Endothelial cell of umbilical vein (primary cell): ENCODE measurements at regions not wholly inside any gene's neighbourhood (a gene's known extent, or its start where the extent isn't known, plus 50 kb on each side); places are given as distances from the start of the nearest gene placed in this dataset.

ENCODE experiments used
- FOS ChIP-seq: IDR thresholded peaks from 2 replicates; pipeline ENCODE4 v1.6.1; 2011; ENCODE audit warnings: mild to moderate bottlenecking, low read length, moderate library complexity, borderline replicate concordance; ENCODE audit not compliant: insufficient read depth
- POLR2A ChIP-seq: IDR thresholded peaks from 2 replicates; pipeline ENCODE4 v1.6.1; 2012; ENCODE audit warnings: low read depth, mild to moderate bottlenecking, control low read depth, low read length
- TF ChIP-seq, protein P1 (sequence below), 2 donors: IDR thresholded peaks; 1 replicate in 1 of 2; 2 replicates in 1 of 2; pipeline ENCODE4 v1.5.1; 2011; ENCODE audit warnings: low read length in 2 of 2, mild to moderate bottlenecking in 2 of 2, moderate library complexity in 2 of 2, control low read depth in 1 of 2, inconsistent platforms in 1 of 2, low read depth in 1 of 2; ENCODE audit not compliant: insufficient read depth in 1 of 2; ENCODE audit errors: extremely low read depth in 1 of 2
- TF ChIP-seq, protein P2 (sequence below): IDR thresholded peaks from 2 replicates; pipeline ENCODE4 v1.6.1; 2011; ENCODE audit not compliant: insufficient read depth, insufficient read length

DNA sequence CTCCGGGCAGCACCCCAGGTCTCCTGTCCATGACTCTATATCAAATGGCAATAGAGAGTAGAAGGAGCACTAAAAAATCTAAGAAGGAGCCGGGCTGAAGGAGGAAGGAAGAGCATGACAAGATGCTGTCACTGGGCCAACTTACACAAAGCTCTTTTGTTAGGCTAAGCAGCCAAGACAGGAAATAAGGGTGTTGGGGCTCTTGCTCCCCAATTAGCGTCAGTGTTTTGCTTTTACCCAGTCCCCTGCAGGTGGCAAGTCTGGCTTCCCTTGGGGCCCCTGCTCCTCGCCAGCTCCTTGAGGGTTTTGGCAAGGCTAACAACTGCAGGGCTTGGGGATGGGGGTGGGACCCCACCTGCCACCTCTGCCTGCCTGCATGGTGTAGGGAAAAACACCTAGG, 120.5 kb downstream of the CCT6B start:
- TF ChIP-seq, protein P1, sequence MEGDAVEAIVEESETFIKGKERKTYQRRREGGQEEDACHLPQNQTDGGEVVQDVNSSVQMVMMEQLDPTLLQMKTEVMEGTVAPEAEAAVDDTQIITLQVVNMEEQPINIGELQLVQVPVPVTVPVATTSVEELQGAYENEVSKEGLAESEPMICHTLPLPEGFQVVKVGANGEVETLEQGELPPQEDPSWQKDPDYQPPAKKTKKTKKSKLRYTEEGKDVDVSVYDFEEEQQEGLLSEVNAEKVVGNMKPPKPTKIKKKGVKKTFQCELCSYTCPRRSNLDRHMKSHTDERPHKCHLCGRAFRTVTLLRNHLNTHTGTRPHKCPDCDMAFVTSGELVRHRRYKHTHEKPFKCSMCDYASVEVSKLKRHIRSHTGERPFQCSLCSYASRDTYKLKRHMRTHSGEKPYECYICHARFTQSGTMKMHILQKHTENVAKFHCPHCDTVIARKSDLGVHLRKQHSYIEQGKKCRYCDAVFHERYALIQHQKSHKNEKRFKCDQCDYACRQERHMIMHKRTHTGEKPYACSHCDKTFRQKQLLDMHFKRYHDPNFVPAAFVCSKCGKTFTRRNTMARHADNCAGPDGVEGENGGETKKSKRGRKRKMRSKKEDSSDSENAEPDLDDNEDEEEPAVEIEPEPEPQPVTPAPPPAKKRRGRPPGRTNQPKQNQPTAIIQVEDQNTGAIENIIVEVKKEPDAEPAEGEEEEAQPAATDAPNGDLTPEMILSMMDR (IDR thresholded peaks at IDR 0.05; ENCODE audit: extremely low read depth in 1 of 2, insufficient read depth in 1 of 2, low read depth in 1 of 2, low read length in 2 of 2), result no peak
- no peak for TF ChIP-seq POLR2A
- TF ChIP-seq, protein P2, sequence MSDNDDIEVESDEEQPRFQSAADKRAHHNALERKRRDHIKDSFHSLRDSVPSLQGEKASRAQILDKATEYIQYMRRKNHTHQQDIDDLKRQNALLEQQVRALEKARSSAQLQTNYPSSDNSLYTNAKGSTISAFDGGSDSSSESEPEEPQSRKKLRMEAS, result no peak
- TF ChIP-seq FOS, result no peak
